SU-DHL-6 (cell line): ENCODE measurements at regions not wholly inside any gene's neighbourhood (a gene's known extent, or its start where the extent isn't known, plus 50 kb on each side); places are given as distances from the start of the nearest gene placed in this dataset.
"Not testable (repeated sequence)": the region's sequence is repeated elsewhere in the genome, so short reads cannot be mapped to it uniquely, and the experiment has no call there.

Experiments
- H2AFZ ChIP-seq: fragments of 200-600 bp; sonication (generic); 2 replicates; pipeline ENCODE4 v1.6.1; 2014; ENCODE audit warnings: low read depth, mild to moderate bottlenecking, moderate library complexity, mixed read lengths, antibody characterized with exemption, low read length; ENCODE audit not compliant: severe bottlenecking
- H3F3A ChIP-seq: fragments of 200-600 bp; shearing (Covaris generic); 2 replicates; pipeline ENCODE4 v1.6.0; 2016; ENCODE audit warnings: antibody characterized with exemption, mild to moderate bottlenecking; ENCODE audit not compliant: insufficient read depth
- H3K27ac ChIP-seq: fragments of 200-600 bp; sonication (generic); 2 replicates; pipeline ENCODE4 v1.5.1; 2016; ENCODE audit warnings: low read depth, mild to moderate bottlenecking, low read length, moderate library complexity, mixed read lengths
- H3K27me3 ChIP-seq: fragments of 200-600 bp; sonication (generic), shearing (Covaris generic); 2 replicates; pipeline ENCODE4 v1.6.0; 2014; ENCODE audit warnings: mild to moderate bottlenecking, low read length
- H3K36me3 ChIP-seq: fragments of 200-600 bp; sonication (generic); 2 replicates; pipeline ENCODE4 v1.6.1; 2014; ENCODE audit warnings: mild to moderate bottlenecking, low read length, mixed read lengths
- H3K4me2 ChIP-seq: fragments of 300-600, 200-600 bp; shearing (Covaris generic), sonication (generic); 2 replicates; pipeline ENCODE4 v1.6.0; 2014; ENCODE audit warnings: low read length, low read depth, mild to moderate bottlenecking; ENCODE audit not compliant: poor library complexity, severe bottlenecking
- H3K4me3 ChIP-seq: fragments of 200-600 bp; sonication (generic); 2 replicates; pipeline ENCODE4 v1.5.1; 2014; ENCODE audit warnings: antibody characterized with exemption, low read length, mild to moderate bottlenecking, mixed read lengths; ENCODE audit not compliant: insufficient read depth, poor library complexity, severe bottlenecking
- H3K79me2 ChIP-seq: fragments of 200-600 bp; sonication (generic); 2 replicates; pipeline ENCODE4 v1.6.1; 2014; ENCODE audit warnings: mild to moderate bottlenecking, low read length, moderate library complexity; ENCODE audit not compliant: insufficient read depth
- H3K9ac ChIP-seq: fragments of 200-600 bp; sonication (generic); 2 replicates; pipeline ENCODE4 v1.7.0; 2014; ENCODE audit warnings: mild to moderate bottlenecking, low read length
- H3K9me2 ChIP-seq: fragments of 200-600 bp; sonication (generic); replicated peaks from 2 replicates; pipeline ENCODE4 v1.6.1; 2014; ENCODE audit warnings: low read length; ENCODE audit not compliant: insufficient read depth
- H3K9me3 ChIP-seq: fragments of 200-600 bp; sonication (generic); 2 replicates; pipeline ENCODE4 v1.6.1; 2014; ENCODE audit warnings: low read length, mixed read lengths; ENCODE audit not compliant: insufficient read depth
- H4K20me1 ChIP-seq: fragments of 200-600 bp; sonication (generic); 2 replicates; pipeline ENCODE4 v1.6.1; 2014; ENCODE audit warnings: low read depth, mild to moderate bottlenecking, antibody characterized with exemption, low read length, moderate library complexity, mixed read lengths
- EZH2phosphoT487 ChIP-seq: fragments of 200-600 bp; sonication (generic), shearing (Covaris generic); conservative IDR thresholded peaks from 2 replicates; pipeline ENCODE4 v1.6.1; 2018; ENCODE audit warnings: mild to moderate bottlenecking, antibody characterized with exemption, low read length, moderate library complexity, mixed read lengths
- TF ChIP-seq, protein P1 (sequence below): fragments of 200-600 bp; sonication (generic); IDR thresholded peaks from one replicate; pipeline ENCODE4 v1.5.1; 2017; ENCODE audit warnings: antibody characterized with exemption, mild to moderate bottlenecking, low read length, moderate library complexity; ENCODE audit not compliant: insufficient read depth, poor library complexity, severe bottlenecking

DNA sequence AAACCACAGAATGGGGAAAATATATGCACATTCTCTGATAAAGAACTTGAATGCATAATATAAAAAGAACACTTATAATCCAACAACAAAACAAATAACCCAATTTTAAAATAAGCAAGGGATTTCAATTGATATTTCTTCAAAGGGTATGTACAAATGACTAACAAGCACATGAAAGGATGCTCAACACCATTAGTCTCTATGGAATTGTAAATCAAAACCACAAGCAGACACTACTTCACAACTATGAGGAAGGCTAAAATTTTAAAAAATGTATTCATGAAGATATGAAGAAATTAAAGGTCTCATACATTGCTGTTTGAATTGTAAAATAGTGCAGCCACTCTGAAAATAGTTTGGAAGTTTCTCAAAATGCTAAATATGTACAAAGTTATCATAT, 78.9 kb upstream of the GAS1 start:
- Histone ChIP-seq H2AFZ (no peak overlapping the region), H3K36me3 (no peaks in the 10 kb centered on the region), H3K9ac (no peak overlapping the region), H3F3A (no peaks in the 10 kb centered on the region), H3K9me2 (no peaks in the 10 kb centered on the region), H3K27ac (no peak overlapping the region), H4K20me1 (no peaks in the 10 kb centered on the region), H3K27me3 (no peaks in the 10 kb centered on the region), H3K4me2 (no peak overlapping the region), H3K4me3 (no peak overlapping the region), H3K79me2 (no peaks in the 10 kb centered on the region), H3K9me3 (no peaks in the 10 kb centered on the region)
- TF ChIP-seq, protein P1, sequence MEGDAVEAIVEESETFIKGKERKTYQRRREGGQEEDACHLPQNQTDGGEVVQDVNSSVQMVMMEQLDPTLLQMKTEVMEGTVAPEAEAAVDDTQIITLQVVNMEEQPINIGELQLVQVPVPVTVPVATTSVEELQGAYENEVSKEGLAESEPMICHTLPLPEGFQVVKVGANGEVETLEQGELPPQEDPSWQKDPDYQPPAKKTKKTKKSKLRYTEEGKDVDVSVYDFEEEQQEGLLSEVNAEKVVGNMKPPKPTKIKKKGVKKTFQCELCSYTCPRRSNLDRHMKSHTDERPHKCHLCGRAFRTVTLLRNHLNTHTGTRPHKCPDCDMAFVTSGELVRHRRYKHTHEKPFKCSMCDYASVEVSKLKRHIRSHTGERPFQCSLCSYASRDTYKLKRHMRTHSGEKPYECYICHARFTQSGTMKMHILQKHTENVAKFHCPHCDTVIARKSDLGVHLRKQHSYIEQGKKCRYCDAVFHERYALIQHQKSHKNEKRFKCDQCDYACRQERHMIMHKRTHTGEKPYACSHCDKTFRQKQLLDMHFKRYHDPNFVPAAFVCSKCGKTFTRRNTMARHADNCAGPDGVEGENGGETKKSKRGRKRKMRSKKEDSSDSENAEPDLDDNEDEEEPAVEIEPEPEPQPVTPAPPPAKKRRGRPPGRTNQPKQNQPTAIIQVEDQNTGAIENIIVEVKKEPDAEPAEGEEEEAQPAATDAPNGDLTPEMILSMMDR, result no peak
- no peak for TF ChIP-seq EZH2phosphoT487

DNA sequence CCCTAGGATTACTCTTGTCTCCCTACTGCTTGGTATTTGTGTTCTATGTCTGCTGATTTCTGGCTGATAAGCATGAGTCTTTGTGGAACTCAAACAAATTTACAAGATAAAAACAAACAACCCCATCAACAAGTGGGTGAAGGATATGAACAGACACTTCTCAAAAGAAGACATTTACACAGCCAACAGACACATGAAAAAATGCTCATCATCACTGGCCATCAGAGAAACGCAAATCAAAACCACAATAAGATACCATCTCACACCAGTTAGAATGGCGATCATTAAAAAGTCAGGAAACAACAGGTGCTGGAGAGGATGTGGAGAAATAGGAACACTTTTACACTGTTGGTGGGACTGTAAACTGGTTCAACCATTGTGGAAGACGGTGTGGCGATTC, 81.5 kb upstream of the GAS1 start:
- H3K4me2 ChIP-seq, H3K9ac ChIP-seq, H2AFZ ChIP-seq, H3F3A ChIP-seq, H3K27ac ChIP-seq, H3K79me2 ChIP-seq, H3K9me2 ChIP-seq, H4K20me1 ChIP-seq, H3K36me3 ChIP-seq, H3K4me3 ChIP-seq, H3K27me3 ChIP-seq, H3K9me3 ChIP-seq: not testable (repeated sequence)

DNA sequence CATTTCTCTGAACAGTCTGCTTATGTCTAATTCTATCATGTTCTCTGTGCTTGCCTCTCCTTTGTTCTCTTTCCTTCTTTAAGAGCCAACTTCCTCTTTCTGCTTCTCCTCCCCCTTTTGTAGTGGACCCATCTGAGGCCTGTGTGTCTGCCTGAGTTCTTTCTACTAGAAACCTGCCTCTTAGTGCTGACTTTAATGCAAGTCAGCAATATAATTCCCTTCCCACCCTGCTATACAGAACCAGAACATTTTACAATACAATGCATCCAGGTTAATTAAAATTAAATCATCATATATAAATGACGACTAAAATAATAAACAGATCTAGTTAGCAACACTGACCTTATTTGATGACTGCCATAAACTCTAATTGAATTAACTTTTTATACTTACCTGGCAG, 82.6 kb upstream of the GAS1 start:
- H4K20me1 ChIP-seq, result no peaks in the 10 kb centered on the region
- H3K9me3 ChIP-seq, result no peaks in the 10 kb centered on the region
- H3K27me3 ChIP-seq, result no peaks in the 10 kb centered on the region
- H3F3A ChIP-seq, result no peaks in the 10 kb centered on the region
- H3K79me2 ChIP-seq, result no peaks in the 10 kb centered on the region
- no peak overlapping the region for H2AFZ ChIP-seq
- no peak overlapping the region for H3K4me2 ChIP-seq
- H3K4me3 ChIP-seq, result no peak overlapping the region
- TF ChIP-seq, protein P1, result no peak
- TF ChIP-seq EZH2phosphoT487, result no peak
- H3K9me2 ChIP-seq, result no peaks in the 10 kb centered on the region
- no peak overlapping the region for H3K27ac ChIP-seq
- no peak overlapping the region for H3K9ac ChIP-seq
- H3K36me3 ChIP-seq, result no peaks in the 10 kb centered on the region

DNA sequence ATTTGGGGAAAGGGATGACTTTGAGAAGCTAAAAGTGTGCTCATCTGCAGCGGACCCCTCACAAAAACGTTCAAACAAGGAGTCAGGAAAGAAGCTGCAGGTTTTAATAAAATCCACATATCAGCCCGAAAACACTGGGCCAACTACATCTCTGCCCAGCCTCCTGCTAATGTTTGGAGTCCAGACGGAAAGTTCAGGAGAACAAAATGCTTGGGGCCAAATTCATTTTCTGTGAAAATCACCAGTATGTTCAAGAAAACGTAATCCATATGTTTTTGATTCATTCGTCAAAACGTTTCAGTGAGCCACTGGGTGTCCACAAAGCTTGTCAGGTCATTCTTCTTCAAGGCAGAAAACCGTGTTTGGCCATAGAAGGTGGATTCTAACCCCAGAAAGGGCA, 87.5 kb upstream of the GAS1 start:
- H3F3A ChIP-seq, result no peaks in the 10 kb centered on the region
- no peaks in the 10 kb centered on the region for H3K79me2 ChIP-seq
- no peak overlapping the region for H3K27ac ChIP-seq
- no peak overlapping the region for H3K4me3 ChIP-seq
- H3K9me3 ChIP-seq, result no peaks in the 10 kb centered on the region
- H3K9ac ChIP-seq, result no peak overlapping the region
- H3K4me2 ChIP-seq, result no peak overlapping the region
- no peaks in the 10 kb centered on the region for H3K9me2 ChIP-seq
- TF ChIP-seq, protein P1, result no peak
- no peak for TF ChIP-seq EZH2phosphoT487
- H3K36me3 ChIP-seq, result no peaks in the 10 kb centered on the region
- no peaks in the 10 kb centered on the region for H3K27me3 ChIP-seq
- no peaks in the 10 kb centered on the region for H4K20me1 ChIP-seq
- H2AFZ ChIP-seq, result no peak overlapping the region
